ENCODE measurements at regions not wholly inside any gene's neighbourhood (a gene's known extent, or its start where the extent isn't known, plus 50 kb on each side); places are given as distances from the start of the nearest gene placed in this dataset.

DNA sequence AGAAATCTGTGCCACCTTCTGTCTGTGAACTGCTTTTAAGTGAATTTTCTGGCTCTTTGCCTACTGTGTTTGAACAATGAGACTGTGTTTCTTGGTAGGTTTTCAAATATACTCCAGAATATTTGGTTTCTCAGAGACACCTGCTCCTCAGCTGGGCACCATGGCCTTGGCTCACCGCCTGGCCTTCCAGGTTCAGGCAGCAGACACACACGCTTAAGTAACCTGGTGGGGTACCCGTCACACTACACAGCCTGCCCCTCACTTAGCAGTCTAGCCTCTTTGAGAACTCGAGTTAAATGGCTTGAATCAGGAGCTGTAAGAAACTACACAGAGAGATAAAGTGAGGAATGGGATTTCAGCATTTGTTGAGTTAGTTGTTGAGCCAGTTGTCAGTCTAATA, 530.5 kb downstream of the MTRR start:
- Histone ChIP-seq H3K9me3 (ENCODE audit: control insufficient read depth, insufficient read depth, low read length) (no peaks in the 10 kb centered on the region), H3K4me3 (ENCODE audit: low read length) (no peak overlapping the region), H3K27me3 (ENCODE audit: control insufficient read depth, low read length) (no peaks in the 10 kb centered on the region), H3F3A (ENCODE audit: control insufficient read depth, insufficient read depth) (no peaks in the 10 kb centered on the region), H3K9me2 (replicated peaks; ENCODE audit: control insufficient read depth, low read length) (no peaks in the 10 kb centered on the region), H3K4me2 (ENCODE audit: low read length) (no peak overlapping the region), H3K4me1 (ENCODE audit: control insufficient read depth, low read length) (no peaks in the 10 kb centered on the region), H3K27ac (ENCODE audit: low read depth, low read length) (no peak overlapping the region), H3K36me3 (ENCODE audit: control insufficient read depth, low read length) (no peaks in the 10 kb centered on the region), H4K20me1 (ENCODE audit: control insufficient read depth, insufficient read depth, low read depth, low read length) (no peaks in the 10 kb centered on the region), H3K79me2 (ENCODE audit: control insufficient read depth, low read length) (no peaks in the 10 kb centered on the region)
- no peak for TF ChIP-seq EZH2phosphoT487 (IDR thresholded peaks at IDR 0.05; ENCODE audit: borderline replicate concordance, low read length)
- TF ChIP-seq, protein P1, sequence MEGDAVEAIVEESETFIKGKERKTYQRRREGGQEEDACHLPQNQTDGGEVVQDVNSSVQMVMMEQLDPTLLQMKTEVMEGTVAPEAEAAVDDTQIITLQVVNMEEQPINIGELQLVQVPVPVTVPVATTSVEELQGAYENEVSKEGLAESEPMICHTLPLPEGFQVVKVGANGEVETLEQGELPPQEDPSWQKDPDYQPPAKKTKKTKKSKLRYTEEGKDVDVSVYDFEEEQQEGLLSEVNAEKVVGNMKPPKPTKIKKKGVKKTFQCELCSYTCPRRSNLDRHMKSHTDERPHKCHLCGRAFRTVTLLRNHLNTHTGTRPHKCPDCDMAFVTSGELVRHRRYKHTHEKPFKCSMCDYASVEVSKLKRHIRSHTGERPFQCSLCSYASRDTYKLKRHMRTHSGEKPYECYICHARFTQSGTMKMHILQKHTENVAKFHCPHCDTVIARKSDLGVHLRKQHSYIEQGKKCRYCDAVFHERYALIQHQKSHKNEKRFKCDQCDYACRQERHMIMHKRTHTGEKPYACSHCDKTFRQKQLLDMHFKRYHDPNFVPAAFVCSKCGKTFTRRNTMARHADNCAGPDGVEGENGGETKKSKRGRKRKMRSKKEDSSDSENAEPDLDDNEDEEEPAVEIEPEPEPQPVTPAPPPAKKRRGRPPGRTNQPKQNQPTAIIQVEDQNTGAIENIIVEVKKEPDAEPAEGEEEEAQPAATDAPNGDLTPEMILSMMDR (IDR thresholded peaks at IDR 0.05; ENCODE audit: low read depth, low read length, poor library complexity, severe bottlenecking): no peak

DNA sequence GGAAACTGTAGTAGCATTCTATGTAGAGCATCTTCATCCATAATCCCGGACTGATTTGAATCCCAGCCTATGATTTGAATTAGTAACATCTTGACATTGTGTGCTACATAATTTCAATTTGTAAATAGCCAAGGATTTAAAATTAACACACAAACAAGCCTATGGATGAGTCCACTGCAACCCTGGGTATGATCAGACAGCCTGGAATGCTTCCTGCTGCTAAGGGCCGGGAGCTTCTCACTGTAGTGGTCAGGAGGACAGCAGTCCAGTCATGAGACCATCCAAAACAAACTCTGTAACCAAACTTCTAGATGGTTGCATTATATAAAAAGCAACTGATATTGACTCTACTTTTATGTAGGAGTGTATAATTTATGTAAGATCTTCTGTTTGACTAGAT, 539.3 kb downstream of the MTRR start:
- Histone ChIP-seq H4K20me1 (ENCODE audit: control insufficient read depth, insufficient read depth, low read depth, low read length) (no peaks in the 10 kb centered on the region), H3K4me1 (ENCODE audit: control insufficient read depth, low read length) (no peaks in the 10 kb centered on the region), H3K36me3 (ENCODE audit: control insufficient read depth, low read length) (no peaks in the 10 kb centered on the region), H3K9me2 (replicated peaks; ENCODE audit: control insufficient read depth, low read length) (no peaks in the 10 kb centered on the region), H3K4me2 (ENCODE audit: low read length) (no peak overlapping the region), H3K27me3 (ENCODE audit: control insufficient read depth, low read length) (no peaks in the 10 kb centered on the region), H3K79me2 (ENCODE audit: control insufficient read depth, low read length) (no peaks in the 10 kb centered on the region), H3K9me3 (ENCODE audit: control insufficient read depth, insufficient read depth, low read length) (peaks cover 3% of the 10 kb centered on the region; the same call in 1 of the 2 replicates), H3K27ac (ENCODE audit: low read depth, low read length) (no peak overlapping the region), H3F3A (ENCODE audit: control insufficient read depth, insufficient read depth) (no peaks in the 10 kb centered on the region), H3K4me3 (ENCODE audit: low read length) (no peak overlapping the region)
- TF ChIP-seq, protein P1 (IDR thresholded peaks at IDR 0.05; ENCODE audit: low read depth, low read length, poor library complexity, severe bottlenecking): no peak
- TF ChIP-seq EZH2phosphoT487 (IDR thresholded peaks at IDR 0.05; ENCODE audit: borderline replicate concordance, low read length): no peak

DNA sequence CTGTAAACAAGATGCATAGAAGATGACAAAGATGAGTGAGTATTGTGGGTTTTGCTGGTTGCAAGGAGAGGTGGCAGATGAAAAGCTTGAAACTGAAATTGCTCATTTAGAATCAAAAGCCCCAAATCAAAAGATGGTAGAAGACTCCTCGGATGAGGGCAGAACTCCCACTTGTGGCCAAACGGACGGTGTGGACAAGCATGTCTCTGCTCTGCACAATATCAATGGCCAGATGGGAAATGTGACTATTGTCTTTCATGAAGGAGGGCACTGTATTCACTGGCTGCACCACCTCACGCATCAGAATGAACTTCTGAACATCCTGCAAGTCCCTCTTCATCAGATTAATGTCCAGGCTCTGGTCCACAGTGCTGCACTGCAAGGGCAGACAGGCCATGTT, 541.7 kb downstream of the MTRR start:
- Histone ChIP-seq H3K36me3 (ENCODE audit: control insufficient read depth, low read length) (no peaks in the 10 kb centered on the region), H3K4me1 (ENCODE audit: control insufficient read depth, low read length) (no peaks in the 10 kb centered on the region), H4K20me1 (ENCODE audit: control insufficient read depth, insufficient read depth, low read depth, low read length) (no peaks in the 10 kb centered on the region), H3K27ac (ENCODE audit: low read depth, low read length) (no peak overlapping the region), H3F3A (ENCODE audit: control insufficient read depth, insufficient read depth) (no peaks in the 10 kb centered on the region), H3K79me2 (ENCODE audit: control insufficient read depth, low read length) (no peaks in the 10 kb centered on the region), H3K27me3 (ENCODE audit: control insufficient read depth, low read length) (no peaks in the 10 kb centered on the region), H3K4me3 (ENCODE audit: low read length) (no peak overlapping the region), H3K9me3 (ENCODE audit: control insufficient read depth, insufficient read depth, low read length) (peaks cover 3% of the 10 kb centered on the region; the same call in 1 of the 2 replicates), H3K9me2 (replicated peaks; ENCODE audit: control insufficient read depth, low read length) (no peaks in the 10 kb centered on the region), H3K4me2 (ENCODE audit: low read length) (no peak overlapping the region)
- TF ChIP-seq, protein P1 (IDR thresholded peaks at IDR 0.05; ENCODE audit: low read depth, low read length, poor library complexity, severe bottlenecking): no peak
- TF ChIP-seq EZH2phosphoT487 (IDR thresholded peaks at IDR 0.05; ENCODE audit: borderline replicate concordance, low read length): no peak
